ENCODE measurements at regions not wholly inside any gene's neighbourhood (a gene's known extent, or its start where the extent isn't known, plus 50 kb on each side); places are given as distances from the start of the nearest gene placed in this dataset.

- TF ChIP-seq JUNB (IDR thresholded peaks at IDR 0.05; ENCODE audit: unreplicated experiment) = no peak
- TF ChIP-seq POLR2AphosphoS5 (IDR thresholded peaks at IDR 0.05; ENCODE audit: low read depth) = no peak
- no peak for TF ChIP-seq ZNF331 (CRISPR knock-in tag; IDR thresholded peaks at IDR 0.05; ENCODE audit: low read depth)
- no peak for TF ChIP-seq NANOG (IDR thresholded peaks at IDR 0.05; ENCODE audit: borderline replicate concordance)
- no peak for TF ChIP-seq EZH2 (IDR thresholded peaks at IDR 0.05; ENCODE audit: low read depth, unreplicated experiment)
- TF ChIP-seq STAT1 (IDR thresholded peaks at IDR 0.05; ENCODE audit: unreplicated experiment) = no peak
- no peak for TF ChIP-seq ZNF462 (CRISPR knock-in tag; IDR thresholded peaks at IDR 0.05)
- TF ChIP-seq ZNF114 (CRISPR knock-in tag; IDR thresholded peaks at IDR 0.05) = no peak
- TF ChIP-seq REST (IDR thresholded peaks at IDR 0.05; ENCODE audit: unreplicated experiment) = no peak
- H3K27ac ChIP-seq (ENCODE audit: low read depth) = no peak overlapping the region
- Mint-ChIP-seq H3K4me3 (no peak overlapping the region), H3K4me1 (peaks cover 4% of the 10 kb centered on the region), H3K36me3 (ENCODE audit: low read depth) (no peaks in the 10 kb centered on the region), H3K27ac (no peak overlapping the region), H3K9me3 (no peaks in the 10 kb centered on the region), H3K27me3 (ENCODE audit: insufficient read depth, low read depth, poor library complexity) (no peaks in the 10 kb centered on the region)
- peaks cover 22% of the 10 kb centered on the region; the same call in 1 of the 2 replicates for H3K9me2 ChIP-seq (ENCODE audit: insufficient read depth)
- H2AFZ ChIP-seq = no peak overlapping the region
- no peak overlapping the region for H3K4me2 ChIP-seq
- no peaks in the 10 kb centered on the region for H3F3A ChIP-seq (replicated peaks; ENCODE audit: low read depth)
- no peaks in the 10 kb centered on the region for H3K27me3 ChIP-seq (ENCODE audit: insufficient read depth)
- H3K4me3 ChIP-seq = no peak overlapping the region
- no peak for DNase-seq (ENCODE audit: low spot score)
- ATAC-seq = no peak
- peaks cover 4% of the 10 kb centered on the region; the same call in 1 of the 2 replicates for H3K4me1 ChIP-seq (ENCODE audit: insufficient read depth)
- H3K36me3 ChIP-seq (ENCODE audit: insufficient read depth) = no peaks in the 10 kb centered on the region
- H3K79me2 ChIP-seq (replicated peaks; ENCODE audit: insufficient read depth) = no peaks in the 10 kb centered on the region
- H4K20me1 ChIP-seq (replicated peaks; ENCODE audit: insufficient read depth) = no peaks in the 10 kb centered on the region
Observed at GRCh38 chr3:15959434-15959811, 161.6 kb upstream of the ANKRD28 start.
